Activated CD4-positive, alpha-beta T cell treated with anti-CD3 and anti-CD28 coated beads, Interleukin-2, amount 10 ng/mL, durations not matched to agents 7 days and 5 days (primary cell): ENCODE measurements at regions not wholly inside any gene's neighbourhood (a gene's known extent, or its start where the extent isn't known, plus 50 kb on each side); places are given as distances from the start of the nearest gene placed in this dataset.
"Not testable (repeated sequence)": the region's sequence is repeated elsewhere in the genome, so short reads cannot be mapped to it uniquely, and the experiment has no call there.

Experiments used
- CTCF ChIA-PET: fragments of 350-600 bp; sonication (Branson Sonifier 250); formaldehyde crosslinking; loops from one replicate; lab custom pipeline; 2021; ENCODE audit warnings: antibody characterized with exemption; lab: Charles Lee
- POLR2A ChIA-PET: fragments of 350-600 bp; sonication (Branson Sonifier 250); formaldehyde crosslinking; loops from one replicate; lab custom pipeline; 2021; ENCODE audit warnings: antibody characterized with exemption; lab: Charles Lee
- DNase-seq: peaks from one replicate; pipeline ENCODE4 v3.0.0-alpha.2; 2020
- H3K27ac Mint-ChIP-seq: one replicate; pipeline ENCODE4 v1.8.0; 2021; ENCODE audit warnings: mild to moderate bottlenecking, moderate library complexity, mixed read lengths
- H3K27me3 Mint-ChIP-seq: one replicate; pipeline ENCODE4 v1.8.0; 2021; ENCODE audit warnings: mixed read lengths
- H3K36me3 Mint-ChIP-seq: one replicate; pipeline ENCODE4 v1.8.0; 2021; ENCODE audit warnings: low read depth, mixed read lengths
- H3K4me1 Mint-ChIP-seq: one replicate; pipeline ENCODE4 v1.8.0; 2021; ENCODE audit warnings: mixed read lengths
- H3K4me3 Mint-ChIP-seq: one replicate; pipeline ENCODE4 v1.8.0; 2021; ENCODE audit warnings: mild to moderate bottlenecking, moderate library complexity, mixed read lengths
- H3K9me3 Mint-ChIP-seq: one replicate; pipeline ENCODE4 v1.8.0; 2021; ENCODE audit warnings: mixed read lengths

GRCh38 chr7:20911081-20911480, 124.4 kb upstream of the SP8 start:
- CTCF ChIA-PET = no interaction called here

DNA sequence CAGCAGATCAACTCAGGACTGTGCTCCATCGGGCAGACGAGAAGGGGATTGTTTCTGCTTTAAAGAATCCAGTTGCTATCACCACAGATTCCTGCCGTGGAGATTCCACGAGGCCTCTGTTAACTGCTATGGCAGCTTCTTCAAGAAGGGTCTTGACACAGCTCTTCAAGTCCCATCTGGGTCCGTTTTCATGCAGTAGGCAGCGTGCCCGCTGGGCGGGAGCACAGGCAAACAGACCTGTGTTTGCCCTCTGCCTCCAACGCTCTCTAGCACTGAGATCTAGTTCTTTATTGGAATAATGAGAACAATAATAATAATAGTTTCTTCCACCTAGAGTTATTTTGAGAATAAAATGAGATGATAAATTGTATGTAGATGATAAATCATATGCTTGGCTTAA, 127.2 kb upstream of the SP8 start:
- no peaks in the 10 kb centered on the region for H3K27me3 Mint-ChIP-seq
- H3K9me3 Mint-ChIP-seq = no peaks in the 10 kb centered on the region
- H3K4me1 Mint-ChIP-seq = no peaks in the 10 kb centered on the region
- no peak overlapping the region for H3K4me3 Mint-ChIP-seq
- H3K27ac Mint-ChIP-seq = no peak overlapping the region
- ChIA-PET POLR2A (interaction anchor here (0.7 kb wide), 1 partner anchor 274 kb away, joined by 3 read pairs; no protein-coding TSS in a partner anchor), CTCF (interaction anchor here (0.6 to 1.3 kb wide), 2 partner anchors 21 to 24 kb away, joined by 3 read pairs; no protein-coding TSS in a partner anchor)
- no peak for DNase-seq
- H3K36me3 Mint-ChIP-seq = no peaks in the 10 kb centered on the region

More at GRCh38 chr7:20911081-20911480, 124.4 kb upstream of the SP8 start:
- Mint-ChIP-seq H3K27me3 (no peaks in the 10 kb centered on the region), H3K4me3 (no peak overlapping the region), H3K27ac (no peak overlapping the region), H3K4me1 (no peaks in the 10 kb centered on the region), H3K36me3 (no peaks in the 10 kb centered on the region), H3K9me3 (no peaks in the 10 kb centered on the region)
- POLR2A ChIA-PET = no interaction called here
- DNase-seq = no peak

DNA sequence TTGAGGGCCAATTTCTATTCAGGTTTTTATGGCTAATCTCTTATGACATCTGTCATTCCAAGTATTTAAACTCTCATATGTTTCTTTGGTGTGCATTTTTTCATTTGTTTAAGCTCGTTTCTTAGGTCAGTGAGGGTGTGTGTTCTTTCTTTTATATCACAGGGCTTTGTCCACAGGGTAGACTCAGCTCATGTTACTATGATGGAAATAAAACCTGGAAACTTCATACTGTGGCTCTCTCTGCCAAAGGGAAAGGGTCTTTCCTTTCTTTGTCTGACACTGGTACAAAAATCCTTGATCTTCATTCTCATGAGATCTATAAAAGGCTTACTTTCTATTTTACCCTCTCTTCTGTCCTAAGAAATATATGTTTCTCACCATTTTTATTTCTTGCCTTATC, 129.6 kb upstream of the SP8 start:
- Mint-ChIP-seq H3K9me3 (no peaks in the 10 kb centered on the region), H3K4me3 (no peak overlapping the region), H3K27ac (no peak overlapping the region), H3K27me3 (no peaks in the 10 kb centered on the region), H3K36me3 (no peaks in the 10 kb centered on the region), H3K4me1 (no peaks in the 10 kb centered on the region)
- CTCF ChIA-PET = no interaction called here
- POLR2A ChIA-PET = no interaction called here
- no peak for DNase-seq

DNA sequence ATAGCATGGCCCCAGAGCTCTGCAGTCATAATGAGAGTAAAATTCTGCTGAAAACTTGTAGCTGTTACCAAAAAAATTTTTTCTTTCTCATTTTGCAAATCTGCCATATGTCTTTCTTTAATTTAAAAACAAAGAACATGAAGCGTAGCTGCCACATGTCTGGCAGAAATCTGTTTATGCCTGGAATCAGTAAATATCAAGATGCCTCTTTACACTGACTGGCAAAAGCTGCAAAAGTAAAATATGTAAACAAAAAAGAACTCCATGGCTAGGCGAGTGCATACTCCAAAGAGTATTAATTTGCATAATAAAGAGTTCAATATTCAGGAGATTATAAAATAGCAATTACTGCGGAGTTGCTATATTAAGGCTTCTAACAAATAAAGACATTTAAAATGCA, 130.9 kb upstream of the SP8 start:
- Mint-ChIP-seq H3K4me3 (no peak overlapping the region), H3K4me1 (no peaks in the 10 kb centered on the region), H3K27ac (no peak overlapping the region), H3K27me3 (no peaks in the 10 kb centered on the region), H3K36me3 (no peaks in the 10 kb centered on the region), H3K9me3 (peaks cover 2% of the 10 kb centered on the region)
- ChIA-PET POLR2A (no interaction called here), CTCF (no interaction called here)
- no peak for DNase-seq

DNA sequence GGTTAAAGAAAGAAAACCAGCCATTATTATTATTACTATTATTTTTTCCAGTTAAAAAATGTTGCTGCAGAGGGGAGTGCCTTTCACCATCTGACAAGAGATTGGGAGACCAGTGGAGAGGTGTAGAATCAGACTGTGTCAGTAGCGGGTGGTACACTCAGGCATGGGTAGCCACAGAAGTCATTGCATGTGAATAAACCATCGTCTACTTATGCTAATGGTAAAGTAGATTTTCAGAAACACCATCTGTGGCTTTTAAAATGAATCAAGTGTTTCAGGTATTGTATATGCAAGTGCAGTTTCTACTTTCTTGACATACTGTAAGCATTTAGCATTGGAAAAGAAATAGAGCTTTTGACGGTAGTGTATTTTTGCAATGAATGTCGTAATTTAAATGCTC, 131.5 kb upstream of the SP8 start:
- H3K27ac Mint-ChIP-seq = no peak overlapping the region
- no peaks in the 10 kb centered on the region for H3K36me3 Mint-ChIP-seq
- no peaks in the 10 kb centered on the region for H3K27me3 Mint-ChIP-seq
- ChIA-PET POLR2A (no interaction called here), CTCF (no interaction called here)
- peaks cover 2% of the 10 kb centered on the region for H3K9me3 Mint-ChIP-seq
- H3K4me1 Mint-ChIP-seq = no peaks in the 10 kb centered on the region
- DNase-seq = no peak
- no peak overlapping the region for H3K4me3 Mint-ChIP-seq

DNA sequence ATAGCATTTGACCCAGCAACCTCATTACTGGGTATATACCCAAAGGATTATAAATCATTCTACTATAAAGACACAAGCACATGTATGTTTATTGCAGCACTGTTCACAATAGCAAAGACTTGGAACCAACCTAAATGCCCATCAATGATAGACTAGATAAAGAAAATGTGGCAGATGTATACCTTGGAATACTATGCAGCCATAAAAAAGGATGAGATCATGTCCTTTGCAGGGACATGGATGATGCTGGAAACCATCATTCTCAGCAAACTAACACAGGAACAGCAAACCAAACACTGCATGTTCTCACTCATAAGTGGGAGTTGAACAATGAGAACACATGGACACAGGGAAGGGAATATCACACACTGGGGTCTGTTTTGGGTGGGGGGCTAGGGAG, 140.5 kb upstream of the SP8 start:
- DNase-seq, H3K27me3 Mint-ChIP-seq, H3K36me3 Mint-ChIP-seq, H3K27ac Mint-ChIP-seq, H3K4me1 Mint-ChIP-seq, H3K9me3 Mint-ChIP-seq, POLR2A ChIA-PET, H3K4me3 Mint-ChIP-seq, CTCF ChIA-PET: not testable (repeated sequence)

GRCh38 chr7:20927976-20928375, 141.3 kb upstream of the SP8 start:
- ChIA-PET CTCF (interaction anchor here (0.6 kb wide), 1 partner anchor 35 kb away, joined by 4 read pairs; no protein-coding TSS in a partner anchor), POLR2A (no interaction called here)
- Mint-ChIP-seq H3K4me1 (no peaks in the 10 kb centered on the region), H3K36me3 (no peaks in the 10 kb centered on the region), H3K9me3 (peaks cover 5% of the 10 kb centered on the region), H3K27me3 (no peaks in the 10 kb centered on the region), H3K4me3 (no peak overlapping the region), H3K27ac (no peak overlapping the region)
- DNase-seq = no peak

DNA sequence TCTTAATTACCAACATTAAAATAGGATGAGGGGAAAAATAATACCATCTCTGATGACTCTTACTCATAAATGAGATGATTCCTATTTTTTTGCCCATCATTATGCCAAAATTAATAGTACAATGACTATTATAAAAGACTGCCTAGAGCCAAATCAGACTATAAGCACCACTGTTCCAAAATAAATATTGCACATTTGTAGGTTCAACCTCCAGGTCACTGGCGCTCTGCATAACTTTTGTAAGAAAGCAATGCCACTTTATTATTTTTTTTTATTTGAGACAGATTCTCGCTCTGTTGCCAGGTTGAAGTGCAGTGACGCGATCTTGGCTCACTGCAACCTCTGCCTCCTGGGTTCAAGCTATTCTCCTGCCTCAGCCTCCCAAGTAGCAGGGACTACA, 142.5 kb upstream of the SP8 start:
- H3K27ac Mint-ChIP-seq = no peak overlapping the region
- no peak for DNase-seq
- CTCF ChIA-PET = no interaction called here
- no peaks in the 10 kb centered on the region for H3K27me3 Mint-ChIP-seq
- no peaks in the 10 kb centered on the region for H3K4me1 Mint-ChIP-seq
- no peak overlapping the region for H3K4me3 Mint-ChIP-seq
- peaks cover 5% of the 10 kb centered on the region for H3K9me3 Mint-ChIP-seq
- H3K36me3 Mint-ChIP-seq = no peaks in the 10 kb centered on the region
- POLR2A ChIA-PET = no interaction called here

GRCh38 chr7:20931739-20932138, 145.1 kb upstream of the SP8 start:
- DNase-seq = no peak
- ChIA-PET POLR2A (no interaction called here), CTCF (interaction anchor here (1.5 kb wide), 1 partner anchor 11 kb away, joined by 3 read pairs; no protein-coding TSS in a partner anchor)
- Mint-ChIP-seq H3K27me3 (no peaks in the 10 kb centered on the region), H3K9me3 (peaks cover 4% of the 10 kb centered on the region), H3K4me1 (no peaks in the 10 kb centered on the region), H3K4me3 (no peak overlapping the region), H3K27ac (no peak overlapping the region), H3K36me3 (no peaks in the 10 kb centered on the region)

GRCh38 chr7:20932785-20933527, 146.3 kb upstream of the SP8 start:
- H3K4me1 Mint-ChIP-seq = no peaks in the 10 kb centered on the region
- no peak for DNase-seq
- ChIA-PET POLR2A (no interaction called here), CTCF (no interaction called here)
- no peak overlapping the region for H3K27ac Mint-ChIP-seq
- no peak overlapping the region for H3K4me3 Mint-ChIP-seq
- H3K27me3 Mint-ChIP-seq = no peaks in the 10 kb centered on the region
- no peaks in the 10 kb centered on the region for H3K36me3 Mint-ChIP-seq
- no peaks in the 10 kb centered on the region for H3K9me3 Mint-ChIP-seq

DNA sequence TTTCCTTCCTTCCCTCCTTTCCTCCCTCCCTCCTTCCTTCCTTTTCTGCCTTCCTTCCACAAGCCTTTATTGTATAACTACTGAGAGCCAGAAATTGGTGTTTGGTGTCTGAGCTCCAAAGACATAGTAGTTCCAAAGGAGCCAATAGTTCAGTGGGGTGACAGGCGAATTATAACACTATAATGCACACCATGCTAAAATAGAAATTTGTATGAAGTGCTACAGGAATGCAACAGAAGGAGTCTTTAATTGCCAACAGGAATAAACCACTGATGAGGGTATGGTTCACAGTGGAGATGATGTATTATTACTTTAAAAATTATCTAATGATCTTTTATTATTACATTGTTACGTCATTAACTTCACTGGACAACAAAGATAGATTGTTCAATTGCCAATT, 158.8 kb upstream of the SP8 start:
- no peak for DNase-seq
- H3K4me1 Mint-ChIP-seq = no peaks in the 10 kb centered on the region
- H3K36me3 Mint-ChIP-seq = no peaks in the 10 kb centered on the region
- CTCF ChIA-PET = interaction anchor here (0.7 kb wide), 1 partner anchor 15 kb away, joined by 3 read pairs; no protein-coding TSS in a partner anchor
- POLR2A ChIA-PET = no interaction called here
- no peaks in the 10 kb centered on the region for H3K9me3 Mint-ChIP-seq
- no peaks in the 10 kb centered on the region for H3K27me3 Mint-ChIP-seq
- H3K27ac Mint-ChIP-seq = no peak overlapping the region
- H3K4me3 Mint-ChIP-seq = no peak overlapping the region

GRCh38 chr7:20952916-20953315, 166.2 kb upstream of the SP8 start:
- Mint-ChIP-seq H3K9me3 (no peaks in the 10 kb centered on the region), H3K27me3 (no peaks in the 10 kb centered on the region), H3K4me3 (no peak overlapping the region), H3K27ac (no peak overlapping the region), H3K36me3 (no peaks in the 10 kb centered on the region), H3K4me1 (no peaks in the 10 kb centered on the region)
- no peak for DNase-seq
- CTCF ChIA-PET = no interaction called here
- POLR2A ChIA-PET = no interaction called here

DNA sequence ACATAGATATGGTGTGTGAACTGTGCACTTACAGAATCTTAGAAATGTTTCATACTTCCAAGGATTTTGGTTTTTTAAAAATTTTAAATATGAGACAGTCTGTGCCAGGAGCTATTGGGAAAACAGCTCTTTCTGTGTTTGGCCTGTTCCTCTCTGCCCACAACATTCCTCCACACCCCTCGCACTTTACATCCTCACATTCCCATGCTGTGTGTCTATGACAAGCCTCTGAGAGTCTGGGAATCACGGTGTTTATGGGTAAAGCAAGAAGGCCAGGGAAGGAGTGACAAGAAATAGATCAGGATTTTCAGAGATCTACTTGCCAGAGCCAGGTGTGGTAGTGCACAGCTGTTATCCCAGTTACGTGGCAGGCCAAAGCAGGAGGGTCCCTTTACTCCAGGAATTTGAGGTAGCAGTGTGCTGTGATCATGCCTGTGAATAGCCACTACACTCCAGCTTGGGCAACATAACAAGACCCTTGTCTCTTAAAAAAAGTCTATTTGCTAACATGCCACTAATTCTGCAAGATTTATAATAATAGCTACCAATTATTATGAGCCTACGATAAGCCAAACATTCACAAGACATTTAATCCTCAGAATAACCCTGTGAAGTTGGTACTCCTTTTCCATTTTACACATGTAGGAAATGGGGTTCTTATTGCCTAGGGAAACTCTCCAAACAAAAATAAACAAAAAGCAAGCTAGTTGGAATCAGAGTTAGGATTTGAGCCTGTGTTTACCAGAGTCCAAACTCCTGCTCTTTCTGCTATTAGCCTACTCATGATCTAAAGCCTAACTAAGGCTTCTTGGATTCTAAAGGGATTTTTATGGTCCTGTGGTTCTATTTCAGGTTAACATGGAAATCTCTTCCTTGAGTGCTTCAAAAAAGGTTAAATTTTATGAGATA, 168.3 kb upstream of the SP8 start:
- Mint-ChIP-seq H3K36me3 (no peaks in the 10 kb centered on the region), H3K27me3 (no peaks in the 10 kb centered on the region), H3K4me1 (no peaks in the 10 kb centered on the region), H3K27ac (no peak overlapping the region), H3K9me3 (no peaks in the 10 kb centered on the region), H3K4me3 (no peak overlapping the region)
- CTCF ChIA-PET = no interaction called here
- no peak for DNase-seq
- POLR2A ChIA-PET = no interaction called here
